ENCODE measurements at regions not wholly inside any gene's neighbourhood (a gene's known extent, or its start where the extent isn't known, plus 50 kb on each side); places are given as distances from the start of the nearest gene placed in this dataset.

DNA sequence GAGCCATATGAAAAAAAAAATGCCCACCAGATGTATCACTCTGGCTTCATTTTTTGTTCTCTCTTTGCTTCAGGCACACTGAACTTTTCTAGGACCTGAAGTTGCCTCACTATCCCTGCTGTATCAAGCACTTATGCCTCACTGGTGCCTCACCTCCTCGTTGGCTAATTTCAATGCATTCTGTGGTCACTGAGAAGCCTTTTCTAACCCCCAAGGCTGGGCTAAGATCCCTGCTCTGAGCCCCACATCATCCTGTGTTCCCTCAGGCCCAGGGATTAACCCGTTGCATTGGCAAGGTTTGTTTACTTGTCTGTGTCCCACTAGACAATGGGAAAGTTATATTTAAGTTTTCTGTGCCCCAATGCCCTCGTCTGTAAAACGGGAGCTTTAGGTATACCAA, 362.7 kb downstream of the OSTF1 start:
- TF ChIP-seq POLR2A (IDR thresholded peaks at IDR 0.05; ENCODE audit: low read depth, low read length) (no peak), POLR2AphosphoS5 (IDR thresholded peaks at IDR 0.05; ENCODE audit: low read depth, low read length) (no peak)

Data from GM12891 (cell line).